ENCODE measurements at regions not wholly inside any gene's neighbourhood (a gene's known extent, or its start where the extent isn't known, plus 50 kb on each side); places are given as distances from the start of the nearest gene placed in this dataset.
"Not testable (repeated sequence)": the region's sequence is repeated elsewhere in the genome, so short reads cannot be mapped to it uniquely, and the experiment has no call there.

GRCh38 chr16:21386201-21386915 is 108.3 kb upstream of the CRYM start:
- intact Hi-C loops (cut with micrococcal nuclease; ENCODE audit: unreplicated experiment), result not testable (repeated sequence)

GRCh38 chr16:21383682-21384081 is 105.6 kb upstream of the CRYM start:
- H3K36me3 Mint-ChIP-seq (ENCODE audit: insufficient read depth, unreplicated experiment); H3K9me3 Mint-ChIP-seq (ENCODE audit: unreplicated experiment); H3K4me3 ChIP-seq (ENCODE audit: low read depth, low read length); intact Hi-C loops (cut with micrococcal nuclease; ENCODE audit: unreplicated experiment); H3K27me3 ChIP-seq (replicated peaks; ENCODE audit: control insufficient read depth, insufficient read depth, low read length); POLR2A ChIA-PET; H3K4me1 ChIP-seq; H3K4me1 Mint-ChIP-seq (ENCODE audit: low read depth, unreplicated experiment); H3K27me3 Mint-ChIP-seq (ENCODE audit: insufficient read depth, unreplicated experiment); DNase-seq; H3K27ac Mint-ChIP-seq (ENCODE audit: unreplicated experiment); H3K4me3 Mint-ChIP-seq (ENCODE audit: unreplicated experiment); BruUV-seq (replicated peaks); H3K9me3 ChIP-seq; CTCF ChIA-PET; H3K36me3 ChIP-seq (ENCODE audit: control insufficient read depth, insufficient read depth, low read length): not testable (repeated sequence)

More at GRCh38 chr16:21386201-21386915, 108.3 kb upstream of the CRYM start:
- H3K36me3 ChIP-seq (ENCODE audit: control insufficient read depth, insufficient read depth, low read length); H3K27me3 ChIP-seq (replicated peaks; ENCODE audit: control insufficient read depth, insufficient read depth, low read length); H3K27me3 Mint-ChIP-seq (ENCODE audit: insufficient read depth, unreplicated experiment); H3K9me3 ChIP-seq; DNase-seq; H3K4me1 Mint-ChIP-seq (ENCODE audit: low read depth, unreplicated experiment); H3K27ac Mint-ChIP-seq (ENCODE audit: unreplicated experiment); H3K9me3 Mint-ChIP-seq (ENCODE audit: unreplicated experiment); CTCF ChIA-PET; H3K4me3 Mint-ChIP-seq (ENCODE audit: unreplicated experiment); POLR2A ChIA-PET; H3K4me3 ChIP-seq (ENCODE audit: low read depth, low read length); H3K4me1 ChIP-seq; BruUV-seq (replicated peaks); H3K36me3 Mint-ChIP-seq (ENCODE audit: insufficient read depth, unreplicated experiment): not testable (repeated sequence)

- H3K9me3 ChIP-seq; H3K27me3 Mint-ChIP-seq (ENCODE audit: insufficient read depth, unreplicated experiment); CTCF ChIA-PET; H3K27me3 ChIP-seq (replicated peaks; ENCODE audit: control insufficient read depth, insufficient read depth, low read length); H3K4me1 ChIP-seq; DNase-seq; intact Hi-C loops (cut with micrococcal nuclease; ENCODE audit: unreplicated experiment); H3K27ac Mint-ChIP-seq (ENCODE audit: unreplicated experiment); H3K4me3 ChIP-seq (ENCODE audit: low read depth, low read length); H3K36me3 ChIP-seq (ENCODE audit: control insufficient read depth, insufficient read depth, low read length); H3K9me3 Mint-ChIP-seq (ENCODE audit: unreplicated experiment); BruUV-seq (replicated peaks); H3K36me3 Mint-ChIP-seq (ENCODE audit: insufficient read depth, unreplicated experiment); H3K4me1 Mint-ChIP-seq (ENCODE audit: low read depth, unreplicated experiment); H3K4me3 Mint-ChIP-seq (ENCODE audit: unreplicated experiment); POLR2A ChIA-PET: not testable (repeated sequence)
Observed at GRCh38 chr16:21379645-21380044, 101.6 kb upstream of the CRYM start.

GRCh38 chr16:21376196-21376899 is 98.3 kb upstream of the CRYM start:
- H3K36me3 Mint-ChIP-seq (ENCODE audit: insufficient read depth, unreplicated experiment); H3K4me3 ChIP-seq (ENCODE audit: low read depth, low read length); H3K4me1 Mint-ChIP-seq (ENCODE audit: low read depth, unreplicated experiment); H3K4me3 Mint-ChIP-seq (ENCODE audit: unreplicated experiment); H3K27me3 ChIP-seq (replicated peaks; ENCODE audit: control insufficient read depth, insufficient read depth, low read length); H3K27ac Mint-ChIP-seq (ENCODE audit: unreplicated experiment); H3K9me3 Mint-ChIP-seq (ENCODE audit: unreplicated experiment); H3K27me3 Mint-ChIP-seq (ENCODE audit: insufficient read depth, unreplicated experiment); POLR2A ChIA-PET; DNase-seq; CTCF ChIA-PET; intact Hi-C loops (cut with micrococcal nuclease; ENCODE audit: unreplicated experiment); BruUV-seq (replicated peaks); H3K36me3 ChIP-seq (ENCODE audit: control insufficient read depth, insufficient read depth, low read length); H3K4me1 ChIP-seq; H3K9me3 ChIP-seq: not testable (repeated sequence)

- CTCF ChIA-PET, result not testable (repeated sequence)
Observed at GRCh38 chr16:21375334-21375733, 97.2 kb upstream of the CRYM start.

GRCh38 chr16:21373454-21373853 is 95.4 kb upstream of the CRYM start:
- H3K4me1 Mint-ChIP-seq (ENCODE audit: low read depth, unreplicated experiment); H3K36me3 ChIP-seq (ENCODE audit: control insufficient read depth, insufficient read depth, low read length); H3K27me3 ChIP-seq (replicated peaks; ENCODE audit: control insufficient read depth, insufficient read depth, low read length); H3K9me3 ChIP-seq; H3K27ac Mint-ChIP-seq (ENCODE audit: unreplicated experiment); intact Hi-C loops (cut with micrococcal nuclease; ENCODE audit: unreplicated experiment); BruUV-seq (replicated peaks); DNase-seq; H3K4me3 Mint-ChIP-seq (ENCODE audit: unreplicated experiment); POLR2A ChIA-PET; H3K4me1 ChIP-seq; H3K9me3 Mint-ChIP-seq (ENCODE audit: unreplicated experiment); H3K4me3 ChIP-seq (ENCODE audit: low read depth, low read length); H3K27me3 Mint-ChIP-seq (ENCODE audit: insufficient read depth, unreplicated experiment); H3K36me3 Mint-ChIP-seq (ENCODE audit: insufficient read depth, unreplicated experiment); CTCF ChIA-PET: not testable (repeated sequence)

More at GRCh38 chr16:21375334-21375733, 97.2 kb upstream of the CRYM start:
- H3K27ac Mint-ChIP-seq (ENCODE audit: unreplicated experiment); H3K36me3 ChIP-seq (ENCODE audit: control insufficient read depth, insufficient read depth, low read length); H3K9me3 Mint-ChIP-seq (ENCODE audit: unreplicated experiment); POLR2A ChIA-PET; H3K4me3 Mint-ChIP-seq (ENCODE audit: unreplicated experiment); H3K27me3 Mint-ChIP-seq (ENCODE audit: insufficient read depth, unreplicated experiment); H3K9me3 ChIP-seq; H3K4me3 ChIP-seq (ENCODE audit: low read depth, low read length); H3K4me1 Mint-ChIP-seq (ENCODE audit: low read depth, unreplicated experiment); H3K36me3 Mint-ChIP-seq (ENCODE audit: insufficient read depth, unreplicated experiment); intact Hi-C loops (cut with micrococcal nuclease; ENCODE audit: unreplicated experiment); H3K27me3 ChIP-seq (replicated peaks; ENCODE audit: control insufficient read depth, insufficient read depth, low read length); DNase-seq; H3K4me1 ChIP-seq; BruUV-seq (replicated peaks): not testable (repeated sequence)

- CTCF ChIA-PET; intact Hi-C loops (cut with micrococcal nuclease; ENCODE audit: unreplicated experiment): not testable (repeated sequence)
Observed at GRCh38 chr16:21372862-21373261, 94.8 kb upstream of the CRYM start.

More at GRCh38 chr16:21372862-21373261, 94.8 kb upstream of the CRYM start:
- H3K9me3 ChIP-seq; POLR2A ChIA-PET; H3K9me3 Mint-ChIP-seq (ENCODE audit: unreplicated experiment); H3K4me1 Mint-ChIP-seq (ENCODE audit: low read depth, unreplicated experiment); H3K36me3 Mint-ChIP-seq (ENCODE audit: insufficient read depth, unreplicated experiment); H3K4me3 Mint-ChIP-seq (ENCODE audit: unreplicated experiment); H3K27ac Mint-ChIP-seq (ENCODE audit: unreplicated experiment); H3K36me3 ChIP-seq (ENCODE audit: control insufficient read depth, insufficient read depth, low read length); H3K4me3 ChIP-seq (ENCODE audit: low read depth, low read length); H3K27me3 Mint-ChIP-seq (ENCODE audit: insufficient read depth, unreplicated experiment); H3K27me3 ChIP-seq (replicated peaks; ENCODE audit: control insufficient read depth, insufficient read depth, low read length); H3K4me1 ChIP-seq; DNase-seq; BruUV-seq (replicated peaks): not testable (repeated sequence)
